ENCODE measurements at regions not wholly inside any gene's neighbourhood (a gene's known extent, or its start where the extent isn't known, plus 50 kb on each side); places are given as distances from the start of the nearest gene placed in this dataset.

GRCh38 chr2:221753401-221753800 lies 181.3 kb upstream of the EPHA4 start:
- TF ChIP-seq EZH2 (IDR thresholded peaks at IDR 0.05; ENCODE audit: low read depth) (no peak), CTCF (conservative IDR thresholded peaks at IDR 0.05) (no peak)

Measured in PC-9 (cell line).